ENCODE measurements at regions not wholly inside any gene's neighbourhood (a gene's known extent, or its start where the extent isn't known, plus 50 kb on each side); places are given as distances from the start of the nearest gene placed in this dataset.

GRCh38 chr7:106568680-106569499, 92.1 kb downstream of the CCDC71L start (continued):
- TF ChIP-seq ZBTB17 (tag by site-specific recombination; IDR thresholded peaks at IDR 0.05): peak; percentile 94
- no peak for TF ChIP-seq ZNF707 (tag by site-specific recombination; IDR thresholded peaks at IDR 0.05)
- TF ChIP-seq ZNF184 (tag by site-specific recombination; IDR thresholded peaks at IDR 0.05): 0 out of 2 replicates have a peak, but pooled peaks have one; percentile 20
- peak; percentile 92 for TF ChIP-seq ZNF518A (tag by site-specific recombination; conservative IDR thresholded peaks at IDR 0.05; ENCODE audit: low read depth)
- TF ChIP-seq ZNF280C (tag by site-specific recombination; IDR thresholded peaks at IDR 0.05): no peak
- no peak for TF ChIP-seq ZBTB1 (tag by site-specific recombination; IDR thresholded peaks at IDR 0.05)
- TF ChIP-seq HIC1 (tag by site-specific recombination; IDR thresholded peaks at IDR 0.05): no peak
- no peak for TF ChIP-seq ZNF658 (tag by site-specific recombination; IDR thresholded peaks at IDR 0.05)
- no peak for TF ChIP-seq ZNF292 (tag by site-specific recombination; IDR thresholded peaks at IDR 0.05; ENCODE audit: borderline replicate concordance, low read depth)
- no peak for TF ChIP-seq SP2 (tag by site-specific recombination; IDR thresholded peaks at IDR 0.05)
- TF ChIP-seq MZF1 (tag by site-specific recombination; IDR thresholded peaks at IDR 0.05; ENCODE audit: borderline replicate concordance): no peak
- TF ChIP-seq KLF9 (tag by site-specific recombination; IDR thresholded peaks at IDR 0.05; ENCODE audit: low read depth): no peak
- no peak for TF ChIP-seq ZNF548 (tag by site-specific recombination; IDR thresholded peaks at IDR 0.05)
- TF ChIP-seq ZNF362 (tag by site-specific recombination; IDR thresholded peaks at IDR 0.05): no peak
- TF ChIP-seq ZBTB6 (tag by site-specific recombination; IDR thresholded peaks at IDR 0.05): no peak
- no peak for TF ChIP-seq WT1 (tag by site-specific recombination; IDR thresholded peaks at IDR 0.05)
- TF ChIP-seq KLF17 (tag by site-specific recombination; IDR thresholded peaks at IDR 0.05): no peak
- no peak for TF ChIP-seq ZNF248 (tag by site-specific recombination; IDR thresholded peaks at IDR 0.05)
- peak; percentile 88 for TF ChIP-seq PRDM6 (tag by site-specific recombination; IDR thresholded peaks at IDR 0.05)
- TF ChIP-seq ZBTB20 (tag by site-specific recombination; IDR thresholded peaks at IDR 0.05): no peak
- no peak for TF ChIP-seq ZNF776 (tag by site-specific recombination; IDR thresholded peaks at IDR 0.05; ENCODE audit: borderline replicate concordance)
- TF ChIP-seq MYNN (tag by site-specific recombination; IDR thresholded peaks at IDR 0.05; ENCODE audit: borderline replicate concordance): no peak
- 0 out of 2 replicates have a peak, but pooled peaks have one; percentile 7 for TF ChIP-seq GLIS1 (tag by site-specific recombination; IDR thresholded peaks at IDR 0.05)
- no peak for TF ChIP-seq ZNF585B (tag by site-specific recombination; IDR thresholded peaks at IDR 0.05)
